ENCODE measurements at regions not wholly inside any gene's neighbourhood (a gene's known extent, or its start where the extent isn't known, plus 50 kb on each side); places are given as distances from the start of the nearest gene placed in this dataset.
"Not testable (repeated sequence)": the region's sequence is repeated elsewhere in the genome, so short reads cannot be mapped to it uniquely, and the experiment has no call there.

DNA sequence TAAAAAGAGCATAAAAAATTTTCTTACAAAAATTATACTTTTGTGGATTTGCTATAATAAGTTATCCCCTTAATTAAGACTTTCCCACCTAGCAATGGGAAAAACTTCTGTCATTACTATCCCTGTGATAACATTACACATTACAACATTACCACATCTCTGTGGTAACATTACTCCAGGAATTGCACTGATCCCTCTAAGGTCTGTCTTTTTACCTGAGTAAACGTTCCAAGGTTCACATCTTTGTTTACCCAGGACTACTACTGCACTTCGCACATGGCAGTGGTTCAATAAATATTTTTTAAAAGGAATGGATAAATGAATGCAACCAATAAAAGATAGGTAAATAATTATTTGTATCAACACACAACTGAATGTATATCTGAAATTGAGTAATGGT, 92.4 kb upstream of the NOX4 start:
- no peak overlapping the region for H3K27ac ChIP-seq
- H3K36me3 ChIP-seq, result no peaks in the 10 kb centered on the region
- no peak for DNase-seq (ENCODE audit: low spot score in 2 of 2)
- no peaks in the 10 kb centered on the region for H3K27me3 ChIP-seq
- no peaks in the 10 kb centered on the region for H3K9me3 ChIP-seq
- TF ChIP-seq, protein P1, sequence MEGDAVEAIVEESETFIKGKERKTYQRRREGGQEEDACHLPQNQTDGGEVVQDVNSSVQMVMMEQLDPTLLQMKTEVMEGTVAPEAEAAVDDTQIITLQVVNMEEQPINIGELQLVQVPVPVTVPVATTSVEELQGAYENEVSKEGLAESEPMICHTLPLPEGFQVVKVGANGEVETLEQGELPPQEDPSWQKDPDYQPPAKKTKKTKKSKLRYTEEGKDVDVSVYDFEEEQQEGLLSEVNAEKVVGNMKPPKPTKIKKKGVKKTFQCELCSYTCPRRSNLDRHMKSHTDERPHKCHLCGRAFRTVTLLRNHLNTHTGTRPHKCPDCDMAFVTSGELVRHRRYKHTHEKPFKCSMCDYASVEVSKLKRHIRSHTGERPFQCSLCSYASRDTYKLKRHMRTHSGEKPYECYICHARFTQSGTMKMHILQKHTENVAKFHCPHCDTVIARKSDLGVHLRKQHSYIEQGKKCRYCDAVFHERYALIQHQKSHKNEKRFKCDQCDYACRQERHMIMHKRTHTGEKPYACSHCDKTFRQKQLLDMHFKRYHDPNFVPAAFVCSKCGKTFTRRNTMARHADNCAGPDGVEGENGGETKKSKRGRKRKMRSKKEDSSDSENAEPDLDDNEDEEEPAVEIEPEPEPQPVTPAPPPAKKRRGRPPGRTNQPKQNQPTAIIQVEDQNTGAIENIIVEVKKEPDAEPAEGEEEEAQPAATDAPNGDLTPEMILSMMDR (IDR thresholded peaks at IDR 0.05), result no peak
- TF ChIP-seq POLR2A (IDR thresholded peaks at IDR 0.05), result no peak
- TF ChIP-seq POLR2AphosphoS5 (IDR thresholded peaks at IDR 0.05), result no peak
- TF ChIP-seq EP300 (IDR thresholded peaks at IDR 0.05), result no peak
- H3K4me3 ChIP-seq, result no peak overlapping the region
- H3K4me1 ChIP-seq, result no peaks in the 10 kb centered on the region
- 74% methylated on average over 2 of the region's 2 CpGs for WGBS

DNA sequence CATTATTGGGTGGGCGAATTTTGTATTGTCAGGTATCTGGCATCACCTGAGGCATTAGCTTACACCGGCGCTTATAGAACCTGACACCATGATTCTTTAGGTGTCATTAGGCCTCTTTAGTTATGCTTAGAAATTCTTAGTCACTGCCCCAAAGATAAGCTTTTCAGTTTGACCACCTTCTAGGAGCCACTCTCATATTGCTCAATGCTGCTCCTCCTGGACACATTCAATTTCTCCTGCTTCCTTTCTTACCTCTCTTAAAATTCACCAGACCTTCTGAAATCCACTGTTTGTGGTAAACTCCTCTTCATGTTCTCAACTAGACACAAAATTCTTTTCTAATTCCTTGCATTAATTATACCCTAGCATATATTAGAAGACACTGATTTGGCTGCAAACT, 93.9 kb upstream of the NOX4 start:
- not testable (repeated sequence) for H3K9me3 ChIP-seq; H3K27ac ChIP-seq; H3K4me3 ChIP-seq; DNase-seq (ENCODE audit: low spot score in 2 of 2); H3K27me3 ChIP-seq; H3K4me1 ChIP-seq; H3K36me3 ChIP-seq
- 89% methylated on average over 3 of the region's 3 CpGs for WGBS

DNA sequence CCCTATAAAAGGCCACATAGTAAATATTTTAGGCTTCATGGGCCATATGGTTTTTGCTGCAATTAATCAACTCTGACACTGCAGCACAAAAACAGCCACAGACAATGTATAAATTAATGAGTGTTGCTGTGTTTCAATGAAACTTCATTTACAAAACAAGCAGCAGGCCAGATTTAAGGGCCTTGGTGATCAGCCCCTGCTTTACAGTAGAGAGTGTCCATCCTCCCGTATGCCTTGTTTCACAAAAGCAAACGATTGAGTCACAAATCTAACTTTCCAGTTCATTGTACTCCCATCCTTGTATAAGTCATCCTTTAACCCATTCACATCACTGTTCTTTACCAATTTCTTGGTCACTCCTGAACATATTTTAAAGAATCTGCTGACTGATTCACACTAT, 94.3 kb upstream of the NOX4 start:
- 78% methylated on average over 2 of the region's 2 CpGs for WGBS
- not testable (repeated sequence) for H3K36me3 ChIP-seq; H3K27me3 ChIP-seq; H3K4me1 ChIP-seq; H3K9me3 ChIP-seq; H3K27ac ChIP-seq; DNase-seq (ENCODE audit: low spot score in 2 of 2); H3K4me3 ChIP-seq

DNA sequence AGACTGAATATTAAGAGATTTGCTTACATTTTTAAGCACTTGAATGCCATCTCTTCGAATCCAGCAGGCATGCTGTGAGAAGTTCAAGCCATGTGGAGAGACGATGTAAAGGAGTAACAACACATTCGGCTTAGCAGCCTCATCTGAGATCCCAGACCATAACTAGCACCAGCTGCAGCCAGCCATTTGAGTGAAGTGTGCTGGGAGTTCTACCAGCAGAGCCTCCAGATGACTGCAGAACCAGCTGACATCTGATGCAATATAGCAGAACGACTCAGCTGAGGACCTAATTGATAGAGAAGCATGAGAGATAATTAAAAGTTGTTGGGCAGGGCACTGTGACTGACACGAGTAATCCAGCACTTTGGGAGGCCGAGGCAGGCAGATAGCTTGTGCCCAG, 98.2 kb upstream of the NOX4 start:
- H3K9me3 ChIP-seq; H3K27me3 ChIP-seq; H3K4me1 ChIP-seq; DNase-seq (ENCODE audit: low spot score in 2 of 2); H3K36me3 ChIP-seq; H3K4me3 ChIP-seq; H3K27ac ChIP-seq: not testable (repeated sequence)
- 69% methylated on average over 6 of the region's 6 CpGs for WGBS

DNA sequence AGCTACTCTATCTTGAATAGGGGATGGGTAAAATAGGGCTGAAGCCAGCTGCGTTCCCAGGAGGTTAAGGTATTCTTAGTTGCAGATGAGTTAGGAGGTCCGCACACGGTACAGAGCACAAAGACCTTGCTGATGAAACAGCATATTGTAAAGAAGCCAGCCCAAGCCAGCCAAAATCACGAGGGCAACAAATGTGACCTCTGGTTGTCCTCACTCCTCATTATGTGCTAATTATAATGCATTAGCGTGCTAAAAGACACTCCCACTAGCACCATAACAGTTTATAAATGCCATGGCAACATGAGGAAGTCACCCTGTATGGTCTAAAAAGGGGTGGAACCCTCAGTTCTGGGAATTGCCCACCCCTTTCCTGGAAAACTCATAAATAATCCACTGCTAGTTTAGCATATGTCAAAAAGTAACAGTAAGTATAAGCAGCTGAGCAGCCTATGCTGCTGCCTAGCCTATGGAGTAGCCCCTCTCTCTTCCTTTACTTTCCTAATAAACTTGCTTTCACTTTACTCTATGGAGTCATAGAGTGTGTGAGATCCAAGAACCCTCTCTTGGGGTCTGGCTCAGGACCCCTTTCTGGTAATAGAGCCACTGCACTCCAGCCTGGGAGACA, 98.9 kb upstream of the NOX4 start:
- DNase-seq (ENCODE audit: low spot score in 2 of 2); H3K27me3 ChIP-seq; H3K36me3 ChIP-seq; H3K9me3 ChIP-seq; H3K4me3 ChIP-seq; H3K27ac ChIP-seq; H3K4me1 ChIP-seq: not testable (repeated sequence)
- 41% methylated on average over 5 of the region's 5 CpGs for WGBS

DNA sequence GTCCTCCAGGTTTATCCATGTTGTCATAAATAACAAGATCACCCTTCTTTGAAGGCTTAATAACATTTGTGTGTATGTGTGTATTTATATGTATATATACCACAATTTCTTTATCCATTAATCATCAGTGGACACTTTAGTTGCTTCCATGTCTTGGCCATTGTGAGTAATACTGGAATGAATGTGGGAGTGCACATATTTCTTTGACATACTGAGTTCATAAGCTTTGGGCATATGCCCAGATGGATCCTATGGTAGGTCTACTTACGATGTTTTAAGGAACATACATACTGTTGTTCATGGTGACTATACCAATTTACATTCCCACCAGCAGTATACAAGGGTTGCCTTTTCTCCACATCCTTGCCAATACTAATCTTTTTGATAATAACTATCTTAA, 108.8 kb upstream of the TRIM77 start:
- 89% methylated on average over 1 of the region's 1 CpG for WGBS
- not testable (repeated sequence) for DNase-seq (ENCODE audit: low spot score in 2 of 2); H3K9me3 ChIP-seq; H3K27ac ChIP-seq; H3K27me3 ChIP-seq; H3K4me3 ChIP-seq; H3K36me3 ChIP-seq; H3K4me1 ChIP-seq

DNA sequence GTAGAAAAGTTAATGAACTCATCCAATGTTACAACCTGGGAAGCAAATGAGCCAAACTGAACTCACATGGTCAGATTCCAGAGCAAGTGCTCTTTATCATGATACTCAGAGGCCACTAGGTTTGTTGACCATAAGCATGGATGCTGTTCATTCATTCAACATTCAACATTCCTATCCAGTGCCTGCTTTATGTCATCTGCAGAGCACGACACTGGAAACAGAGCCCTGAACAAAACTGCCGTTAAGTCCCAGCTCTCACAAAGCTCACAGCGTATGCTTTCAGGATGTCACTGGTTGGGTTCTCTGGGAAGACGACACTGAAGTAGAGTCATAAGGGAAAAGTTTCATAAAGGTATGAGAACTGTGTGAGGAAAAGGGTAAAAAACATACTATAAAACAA, 105.8 kb upstream of the TRIM77 start:
- 77% methylated on average over 4 of the region's 4 CpGs for WGBS
- DNase-seq (ENCODE audit: low spot score in 2 of 2), result no peak
- no peak for TF ChIP-seq POLR2A (IDR thresholded peaks at IDR 0.05)
- no peak for TF ChIP-seq EP300 (IDR thresholded peaks at IDR 0.05)
- TF ChIP-seq POLR2AphosphoS5 (IDR thresholded peaks at IDR 0.05), result no peak
- TF ChIP-seq, protein P1 (IDR thresholded peaks at IDR 0.05), result no peak
- Histone ChIP-seq H3K4me1 (no peaks in the 10 kb centered on the region), H3K36me3 (no peaks in the 10 kb centered on the region), H3K9me3 (peaks cover 6% of the 10 kb centered on the region), H3K27me3 (no peaks in the 10 kb centered on the region), H3K27ac (no peak overlapping the region), H3K4me3 (no peak overlapping the region)

DNA sequence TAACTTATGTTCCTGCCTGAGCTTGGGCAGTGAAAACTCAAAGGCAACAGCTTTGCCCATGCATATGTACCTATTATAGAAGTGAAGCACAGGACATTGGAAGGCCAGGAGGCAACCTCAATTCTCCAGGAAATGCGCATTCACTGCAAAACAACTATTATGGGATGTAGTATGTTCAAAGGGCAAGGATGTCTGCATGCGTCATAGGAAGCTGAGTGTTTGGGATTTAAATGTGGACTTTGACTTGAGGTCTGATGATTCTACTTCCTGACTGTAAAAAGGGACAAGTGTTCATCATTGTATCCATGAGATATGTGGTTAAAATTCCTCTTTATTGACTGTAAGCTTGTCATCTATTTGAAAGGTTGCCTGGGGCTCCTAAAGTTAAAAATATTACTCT, 103.3 kb upstream of the TRIM77 start:
- DNase-seq (ENCODE audit: low spot score in 2 of 2); H3K9me3 ChIP-seq; H3K4me1 ChIP-seq; H3K4me3 ChIP-seq; H3K27me3 ChIP-seq; H3K27ac ChIP-seq; H3K36me3 ChIP-seq: not testable (repeated sequence)
- WGBS, result 71% methylated on average over 2 of the region's 2 CpGs

DNA sequence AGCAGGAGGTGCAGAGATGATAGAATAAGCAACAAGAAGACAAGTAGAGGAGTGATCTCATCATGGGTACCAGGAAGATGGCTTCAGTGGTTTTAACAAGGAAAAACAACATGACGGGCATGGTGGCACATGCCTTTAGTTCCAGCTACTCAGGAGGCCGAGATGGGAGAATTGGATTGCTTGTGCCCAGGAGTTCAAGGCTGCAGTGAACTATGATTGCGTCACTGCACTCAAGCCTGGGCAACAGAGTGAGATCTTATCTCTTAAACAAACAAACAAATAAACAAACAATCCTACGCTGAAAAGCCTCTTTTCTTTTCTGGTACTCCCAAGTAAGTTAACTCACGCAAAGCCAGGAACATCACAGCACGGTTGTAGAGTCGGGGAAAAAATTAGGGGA, 102.6 kb upstream of the TRIM77 start:
- DNase-seq (ENCODE audit: low spot score in 2 of 2); H3K4me3 ChIP-seq; H3K4me1 ChIP-seq; H3K27me3 ChIP-seq; H3K9me3 ChIP-seq; H3K27ac ChIP-seq; H3K36me3 ChIP-seq: not testable (repeated sequence)
- 75% methylated on average over 7 of the region's 7 CpGs for WGBS

Data from suprapubic skin (tissue), 4 donors.